DMS79 treated with DMSO at 0.1 percent for 48 hours (cell line): ENCODE measurements at regions not wholly inside any gene's neighbourhood (a gene's known extent, or its start where the extent isn't known, plus 50 kb on each side); places are given as distances from the start of the nearest gene placed in this dataset.
"Not testable (repeated sequence)": the region's sequence is repeated elsewhere in the genome, so short reads cannot be mapped to it uniquely, and the experiment has no call there.

Source experiments
- DNase-seq: peaks from one replicate; lab custom pipeline; 2025; lab: John Stamatoyannopoulos, UW

- no peak for DNase-seq
These were observed 418.5 kb upstream of the RUNX1 start for GRCh38 chr21:35467566-35467965.

DNA sequence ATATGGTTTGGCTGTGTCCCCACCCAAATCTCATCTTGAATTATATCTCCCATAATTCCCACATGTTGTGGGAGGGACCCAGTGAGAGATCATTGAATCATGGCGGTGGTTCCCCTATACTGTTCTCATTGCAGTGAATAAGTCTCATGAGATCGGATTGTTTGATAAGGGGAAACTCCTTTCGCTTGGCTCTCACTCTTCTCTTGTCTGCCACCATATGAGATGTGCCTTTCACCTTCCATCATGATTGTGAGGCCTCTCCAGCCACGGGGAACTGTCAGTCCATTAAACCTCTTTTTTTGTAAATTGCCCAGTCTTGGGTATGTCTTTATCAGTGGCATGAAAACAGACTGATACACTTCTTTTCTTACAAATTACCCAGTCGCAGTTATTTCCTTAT, 417.6 kb upstream of the RUNX1 start:
- DNase-seq: not testable (repeated sequence)

GRCh38 chr21:35465741-35466140, 416.6 kb upstream of the RUNX1 start:
- DNase-seq: no peak

DNA sequence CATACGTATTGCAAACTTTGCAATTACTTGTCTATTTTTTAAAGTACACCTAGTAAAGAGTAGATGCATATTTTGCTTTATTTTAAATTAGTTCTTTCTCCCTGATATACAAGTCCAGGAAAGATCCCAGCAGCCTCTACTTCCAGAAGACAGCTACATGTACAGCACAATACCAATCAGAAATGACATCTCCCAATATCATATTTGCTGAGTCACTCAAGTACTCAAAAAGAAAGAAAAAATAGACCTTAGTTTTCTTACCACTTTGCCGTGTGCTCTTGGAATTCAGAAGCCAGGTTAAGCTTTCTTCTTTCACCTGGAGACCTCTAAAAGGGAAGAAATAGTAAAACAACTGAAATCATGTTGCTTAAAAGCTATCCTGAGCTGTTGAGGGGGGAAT, 412.6 kb upstream of the RUNX1 start:
- no peak for DNase-seq

GRCh38 chr21:35460441-35460840, 411.3 kb upstream of the RUNX1 start:
- DNase-seq: no peak

DNA sequence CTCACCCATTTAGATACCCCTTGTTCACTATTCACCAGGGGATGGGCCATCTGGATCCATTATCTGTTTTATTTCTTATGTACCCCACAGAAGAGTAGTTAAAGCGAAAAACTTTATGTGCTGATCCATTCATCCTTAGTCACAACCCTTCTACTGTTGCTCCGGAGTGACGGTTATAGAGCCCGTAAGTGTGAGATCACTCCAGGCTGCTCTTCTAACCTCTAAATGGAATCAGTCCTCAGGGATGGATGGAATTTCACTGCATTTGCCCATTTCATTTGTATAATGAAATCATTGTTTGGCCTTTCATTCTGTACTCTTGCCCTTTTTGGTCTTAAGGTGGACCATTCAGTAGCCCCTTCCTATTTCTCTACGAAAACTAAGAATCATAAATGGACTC, 409.3 kb upstream of the RUNX1 start:
- no peak for DNase-seq

DNA sequence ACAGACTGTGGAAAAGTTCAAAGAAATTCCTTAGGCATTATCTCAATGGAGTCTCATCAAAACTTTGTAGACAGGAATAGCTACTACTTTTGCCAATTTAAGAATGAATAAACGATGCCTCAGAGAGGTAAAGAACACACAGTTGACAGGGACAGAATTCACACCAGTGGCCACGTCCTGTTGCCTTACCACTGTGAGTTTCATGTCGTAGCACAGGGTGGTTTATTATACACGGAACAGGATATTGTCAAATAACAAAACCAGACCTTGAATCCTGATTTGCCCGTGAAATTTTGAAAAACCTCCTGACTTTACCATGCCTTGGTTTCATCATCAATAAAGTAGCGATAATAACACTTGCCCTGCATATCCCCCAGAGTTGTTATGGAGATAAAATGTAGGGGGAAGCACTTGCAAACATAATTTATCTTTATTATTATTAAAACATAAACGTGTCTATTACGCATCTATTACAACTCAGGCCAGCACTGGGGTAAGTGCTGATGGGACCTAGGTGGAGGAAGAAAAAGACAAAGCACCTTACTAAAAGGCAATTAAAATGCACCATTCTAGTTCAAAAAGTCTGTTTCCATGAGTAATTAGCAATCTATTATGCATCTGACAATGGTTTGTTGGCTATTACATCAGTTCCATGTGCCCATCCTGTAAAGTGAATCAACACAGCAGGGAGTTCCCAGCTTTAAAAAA, 408.1 kb upstream of the RUNX1 start:
- no peak for DNase-seq

GRCh38 chr21:35451276-35451675, 402.2 kb upstream of the RUNX1 start:
- DNase-seq: no peak

GRCh38 chr21:35450830-35451229, 401.7 kb upstream of the RUNX1 start:
- DNase-seq: no peak

GRCh38 chr21:35449846-35450245, 400.7 kb upstream of the RUNX1 start:
- no peak for DNase-seq

- DNase-seq: no peak
These were observed 399.9 kb upstream of the RUNX1 start for GRCh38 chr21:35448876-35449599.

- no peak for DNase-seq
These were observed 395.3 kb upstream of the RUNX1 start for GRCh38 chr21:35444391-35444790.

GRCh38 chr21:35441868-35442582, 392.9 kb upstream of the RUNX1 start:
- no peak for DNase-seq

- no peak for DNase-seq
These were observed 389.7 kb upstream of the RUNX1 start for GRCh38 chr21:35438643-35439404.

GRCh38 chr21:35437941-35438340, 388.8 kb upstream of the RUNX1 start:
- no peak for DNase-seq

- DNase-seq: no peak
These were observed 387.8 kb upstream of the RUNX1 start for GRCh38 chr21:35436899-35437298.

DNA sequence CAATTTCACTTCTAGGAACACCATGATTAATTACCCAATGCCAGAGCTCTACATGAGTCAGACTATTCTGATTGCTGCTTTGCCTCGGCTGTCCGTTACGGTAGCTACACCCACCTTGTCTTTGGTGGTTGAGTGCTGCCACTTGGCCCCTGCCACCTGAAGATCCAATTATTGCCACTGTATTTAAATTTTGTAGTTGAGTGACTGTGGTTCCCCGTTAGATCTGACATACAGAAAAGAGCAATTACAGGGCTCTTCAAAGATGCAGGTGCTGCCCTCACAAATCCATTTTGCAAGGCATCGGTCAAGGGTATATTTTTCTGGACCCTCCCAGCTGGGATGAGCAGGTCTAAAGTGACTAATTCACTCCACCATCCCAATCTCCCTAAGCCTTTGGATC, 383.5 kb upstream of the RUNX1 start:
- DNase-seq: not testable (repeated sequence)

- DNase-seq: no peak
These were observed 381.2 kb upstream of the RUNX1 start for GRCh38 chr21:35430260-35430659.

DNA sequence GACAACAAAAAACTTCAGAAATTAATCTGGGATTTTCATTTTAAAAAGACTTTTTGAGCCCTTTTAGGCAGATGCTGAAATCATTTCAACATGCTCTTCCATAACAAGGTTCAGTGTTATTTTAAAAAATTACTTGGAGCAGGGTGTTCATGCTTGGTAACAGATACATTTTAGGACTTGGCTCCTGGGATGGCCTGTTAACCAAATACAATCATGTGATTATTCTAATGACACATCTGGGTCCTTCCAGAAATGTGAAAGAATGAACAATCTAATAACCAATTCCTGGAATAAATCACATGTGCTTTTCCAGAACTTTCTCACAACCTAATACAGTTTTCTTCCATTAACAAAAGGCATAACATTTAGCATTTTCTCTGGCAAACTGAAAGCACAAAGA, 379.8 kb upstream of the RUNX1 start:
- no peak for DNase-seq

DNA sequence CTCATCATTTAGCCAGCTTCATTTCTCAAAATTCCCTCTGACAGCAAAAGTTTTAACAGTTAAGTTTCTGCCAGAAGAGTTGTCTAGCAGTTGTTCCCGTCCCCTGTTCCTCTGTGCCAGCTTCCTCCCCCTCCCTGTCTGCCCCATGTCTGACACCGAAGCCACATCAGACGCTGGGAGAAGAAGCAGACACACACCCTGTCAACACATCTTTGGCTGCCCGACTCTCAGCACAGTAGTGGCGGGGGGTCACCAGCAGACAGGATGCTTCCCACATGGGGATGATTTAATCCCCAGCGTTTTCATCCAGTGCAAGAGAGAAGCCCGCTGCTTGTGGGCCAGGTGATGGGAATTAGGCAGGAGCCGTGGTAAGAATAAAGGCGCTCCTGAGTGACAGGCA, 379.4 kb upstream of the RUNX1 start:
- no peak for DNase-seq

DNA sequence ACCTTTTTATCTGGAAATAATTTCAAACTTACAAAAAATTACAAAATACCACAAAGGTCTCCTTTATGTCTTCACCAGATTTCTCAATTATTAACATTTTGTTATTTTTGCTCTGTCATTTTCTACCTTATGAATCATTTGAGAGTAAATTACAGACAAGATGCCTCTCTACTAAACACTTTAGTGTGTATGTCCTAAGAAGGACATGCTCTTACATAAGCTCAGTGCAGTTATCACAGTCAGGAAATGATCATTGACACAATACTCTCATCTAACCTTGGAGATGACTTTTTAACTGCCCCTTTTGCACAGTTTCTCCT, 378.9 kb upstream of the RUNX1 start:
- DNase-seq: no peak

- no peak for DNase-seq
These were observed 378.4 kb upstream of the RUNX1 start for GRCh38 chr21:35427320-35428000.
